ENCODE measurements at regions not wholly inside any gene's neighbourhood (a gene's known extent, or its start where the extent isn't known, plus 50 kb on each side); places are given as distances from the start of the nearest gene placed in this dataset.

DNA sequence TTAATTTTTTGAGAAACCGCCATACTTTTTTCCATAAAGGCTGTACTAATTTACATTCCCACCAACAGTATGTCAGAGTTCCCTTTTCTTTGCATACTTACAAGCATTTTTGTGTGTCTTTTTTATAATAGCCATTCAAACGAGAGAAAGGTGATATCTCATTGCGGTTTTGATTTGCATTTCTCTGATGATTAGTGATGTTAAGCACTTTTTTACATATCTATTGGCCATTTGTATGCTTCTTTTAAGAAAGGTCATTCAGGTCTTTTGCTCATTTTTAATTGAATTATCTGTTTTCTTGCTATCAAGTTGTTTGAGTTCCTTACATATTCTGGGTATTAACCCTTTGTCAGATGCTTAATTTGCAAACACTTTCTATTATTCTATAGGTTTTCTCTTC, 176.1 kb upstream of the UFL1 start (continued):
- TF ChIP-seq HOXA7 (CRISPR knock-in tag; IDR thresholded peaks at IDR 0.05), result no peak
- TF ChIP-seq KDM1A (CRISPR knock-in tag; IDR thresholded peaks at IDR 0.05), result no peak
- no peak for TF ChIP-seq ZNF549 (CRISPR knock-in tag; IDR thresholded peaks at IDR 0.05)
- no peak for TF ChIP-seq EHMT2 (IDR thresholded peaks at IDR 0.05; ENCODE audit: borderline replicate concordance, low read depth, low read length)

- ATAC-seq (no peak), DNase-seq (ENCODE audit: low spot score) (no peak), FAIRE-seq (no peak)
- H3K4me1 ChIP-seq (ENCODE audit: insufficient read depth, low read length), result no peaks in the 10 kb centered on the region
- no peaks in the 10 kb centered on the region for H3K36me3 ChIP-seq (replicated peaks in 1 of 2; ENCODE audit: control insufficient read depth in 1 of 2, insufficient read depth in 2 of 2, low read length in 2 of 2)
- H4K20me1 ChIP-seq (ENCODE audit: insufficient read depth, low read length), result no peaks in the 10 kb centered on the region
- no peaks in the 10 kb centered on the region for H3K27me3 ChIP-seq (ENCODE audit: control insufficient read depth in 1 of 2, insufficient read depth in 2 of 2, low read length in 2 of 2)
- no peak for TF ChIP-seq MYC (CRISPR knock-in tag; IDR thresholded peaks at IDR 0.05; ENCODE audit: borderline replicate concordance)
- in situ Hi-C loops (cut with HindIII; ENCODE audit: extremely low pct_ligation_motif_present, low pct_unique_long_range_greater_than_20kb), result no loop called here
- H3K27ac ChIP-seq (ENCODE audit: extremely low read length, insufficient read depth, low read length), result no peak overlapping the region
- H3K9me3 ChIP-seq (ENCODE audit: low read length), result no peaks in the 10 kb centered on the region
- H3K4me2 ChIP-seq (ENCODE audit: low read depth, low read length), result no peak overlapping the region
- BruUV-seq (replicated peaks), result no TSS peak
- 0% methylated on average over 1 of the region's 1 CpG for WGBS (ENCODE audit: low lambda C conversion rate)
- ChIA-PET CTCF (ENCODE audit: low intra/inter-chr PET ratio, low total read pairs) (no interaction called here), POLR2A (no interaction called here)
- no peak overlapping the region for H2AFZ ChIP-seq (ENCODE audit: low read length)
- no peaks in the 10 kb centered on the region for H3K79me2 ChIP-seq (ENCODE audit: insufficient read depth, low read length)
- no peak overlapping the region for H3K4me3 ChIP-seq (replicated peaks in 1 of 3; ENCODE audit: insufficient read depth in 1 of 3, low read depth in 2 of 3, low read length in 3 of 3)
- intact Hi-C loops (cut with micrococcal nuclease; ENCODE audit: unreplicated experiment), result no loop called here
- H3K9ac ChIP-seq (ENCODE audit: insufficient read depth, low read depth, low read length), result no peak overlapping the region
Observed at GRCh38 chr6:96381246-96381645, 140.4 kb upstream of the UFL1 start.

- H4K20me1 ChIP-seq (ENCODE audit: insufficient read depth, low read length), result no peaks in the 10 kb centered on the region
- no peak overlapping the region for H3K4me3 ChIP-seq (replicated peaks in 1 of 3; ENCODE audit: insufficient read depth in 1 of 3, low read depth in 2 of 3, low read length in 3 of 3)
- intact Hi-C loops (cut with micrococcal nuclease; ENCODE audit: unreplicated experiment), result loop anchor here (10.0 kb wide), 1 partner anchor 663 kb away; no protein-coding TSS in a partner anchor
- H3K9ac ChIP-seq (ENCODE audit: insufficient read depth, low read depth, low read length), result no peak overlapping the region
- no peaks in the 10 kb centered on the region for H3K79me2 ChIP-seq (ENCODE audit: insufficient read depth, low read length)
- no peaks in the 10 kb centered on the region for H3K27me3 ChIP-seq (ENCODE audit: control insufficient read depth in 1 of 2, insufficient read depth in 2 of 2, low read length in 2 of 2)
- no TSS peak for BruUV-seq (replicated peaks)
- DNase-seq (ENCODE audit: low spot score) (no peak), ATAC-seq (no peak), FAIRE-seq (no peak)
- no peaks in the 10 kb centered on the region for H3K36me3 ChIP-seq (replicated peaks in 1 of 2; ENCODE audit: control insufficient read depth in 1 of 2, insufficient read depth in 2 of 2, low read length in 2 of 2)
- no peak overlapping the region for H2AFZ ChIP-seq (ENCODE audit: low read length)
- no peaks in the 10 kb centered on the region for H3K9me3 ChIP-seq (ENCODE audit: low read length)
- 12% methylated on average over 9 of the region's 9 CpGs for whole genome bisulfite sequencing (ENCODE audit: low lambda C conversion rate)
- TF ChIP-seq HNRNPH1 (optimal IDR thresholded peaks at IDR 0.05; ENCODE audit: low read depth, low read length) (no peak), SP1 (IDR thresholded peaks at IDR 0.05) (no peak), SP1 (CRISPR knock-in tag; IDR thresholded peaks at IDR 0.05) (no peak), FOXO4 (CRISPR knock-in tag; conservative IDR thresholded peaks at IDR 0.05) (no peak), KLF12 (CRISPR knock-in tag; IDR thresholded peaks at IDR 0.05; ENCODE audit: borderline replicate concordance) (no peak), ATF3 (CRISPR knock-in tag; IDR thresholded peaks at IDR 0.05) (no peak), ZNF563 (CRISPR knock-in tag; IDR thresholded peaks at IDR 0.05) (no peak), MNT (IDR thresholded peaks at IDR 0.05) (no peak)
- TF ChIP-seq, protein P1, sequence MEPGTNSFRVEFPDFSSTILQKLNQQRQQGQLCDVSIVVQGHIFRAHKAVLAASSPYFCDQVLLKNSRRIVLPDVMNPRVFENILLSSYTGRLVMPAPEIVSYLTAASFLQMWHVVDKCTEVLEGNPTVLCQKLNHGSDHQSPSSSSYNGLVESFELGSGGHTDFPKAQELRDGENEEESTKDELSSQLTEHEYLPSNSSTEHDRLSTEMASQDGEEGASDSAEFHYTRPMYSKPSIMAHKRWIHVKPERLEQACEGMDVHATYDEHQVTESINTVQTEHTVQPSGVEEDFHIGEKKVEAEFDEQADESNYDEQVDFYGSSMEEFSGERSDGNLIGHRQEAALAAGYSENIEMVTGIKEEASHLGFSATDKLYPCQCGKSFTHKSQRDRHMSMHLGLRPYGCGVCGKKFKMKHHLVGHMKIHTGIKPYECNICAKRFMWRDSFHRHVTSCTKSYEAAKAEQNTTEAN (CRISPR knock-in tag; conservative IDR thresholded peaks at IDR 0.05), result no peak
- H3K4me2 ChIP-seq (ENCODE audit: low read depth, low read length), result no peak overlapping the region
- H3K27ac ChIP-seq (ENCODE audit: extremely low read length, insufficient read depth, low read length), result no peak overlapping the region
- ChIA-PET CTCF (ENCODE audit: low intra/inter-chr PET ratio, low total read pairs) (no interaction called here), POLR2A (no interaction called here)
- in situ Hi-C loops (cut with HindIII; ENCODE audit: extremely low pct_ligation_motif_present, low pct_unique_long_range_greater_than_20kb), result no loop called here
- no peaks in the 10 kb centered on the region for H3K4me1 ChIP-seq (ENCODE audit: insufficient read depth, low read length)
Observed at GRCh38 chr6:96391776-96392360, 129.7 kb upstream of the UFL1 start.
